VCaP (cell line): ENCODE measurements at regions not wholly inside any gene's neighbourhood (a gene's known extent, or its start where the extent isn't known, plus 50 kb on each side); places are given as distances from the start of the nearest gene placed in this dataset.
A peak's percentile ranks its signal among the peaks of the same experiment; 100 is the strongest.

Experiments
- H3K27ac ChIP-seq: fragments of 450-650 bp; 2 replicates; pipeline ENCODE4 v1.5.1; 2017
- TF ChIP-seq, protein P1 (sequence below): fragments of 450-650 bp; conservative IDR thresholded peaks from 2 replicates; pipeline ENCODE4 v1.5.1; 2017; ENCODE audit warnings: mild to moderate bottlenecking, moderate library complexity

DNA sequence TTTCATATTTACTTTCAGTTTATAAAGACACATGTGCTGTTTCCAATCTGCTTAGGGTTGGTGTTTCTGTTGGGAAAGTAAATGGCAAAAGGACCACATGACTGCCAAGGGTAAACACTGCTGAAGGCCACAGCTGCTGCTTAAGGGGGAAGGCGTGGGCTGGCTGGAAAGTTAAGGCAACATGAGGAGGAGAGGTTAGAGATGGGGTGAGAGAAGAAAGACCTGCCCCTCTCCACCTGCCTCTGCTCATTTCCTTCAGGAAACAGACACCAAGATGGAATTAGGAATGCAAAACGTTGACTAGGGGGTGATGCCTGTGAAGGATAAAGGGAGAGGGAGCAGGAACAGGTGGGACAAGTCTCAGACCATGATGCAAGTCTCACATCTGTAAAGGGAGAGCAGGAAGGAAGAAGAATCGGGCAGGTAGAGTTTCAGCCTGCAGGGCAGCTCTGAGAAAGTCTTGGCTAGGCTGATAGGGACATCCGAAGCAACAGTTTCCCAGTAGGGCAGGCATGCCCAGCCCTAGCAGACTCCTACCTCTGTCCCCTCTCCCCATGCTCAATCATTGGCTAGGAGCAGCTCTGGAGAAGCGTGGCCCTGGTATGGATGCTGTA, 86.0 kb downstream of the CDC42EP3 start:
- peak overlapping the region; percentile 56 for H3K27ac ChIP-seq

DNA sequence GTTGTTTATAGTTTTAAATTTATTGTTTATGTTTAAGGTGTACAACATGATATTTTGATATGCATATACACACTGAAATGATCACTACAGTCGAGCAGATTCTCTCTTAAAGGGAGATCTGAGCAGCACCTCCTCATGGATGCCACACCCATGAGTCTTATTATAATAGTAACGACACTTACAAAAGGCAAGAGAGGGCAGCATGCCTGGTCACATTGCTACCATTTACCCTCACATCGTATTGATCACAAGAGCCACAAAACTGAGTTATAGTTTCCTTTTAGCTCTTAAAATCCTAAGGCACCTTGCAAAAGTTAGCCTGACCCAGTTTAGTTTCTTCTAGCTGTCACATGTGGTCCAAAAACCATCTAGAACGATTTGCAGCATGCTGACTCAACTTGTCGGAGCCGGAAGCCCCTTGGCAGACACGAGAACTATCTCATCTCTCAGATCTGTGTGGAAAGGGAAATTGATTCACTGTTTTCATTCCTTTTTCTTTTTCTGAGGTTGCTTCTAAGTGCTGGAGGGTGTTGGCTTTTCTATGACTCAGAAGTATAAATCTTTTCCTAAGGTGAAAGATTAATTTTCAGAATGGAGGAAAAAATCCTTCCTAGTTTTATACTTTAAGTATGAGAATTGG, 85.3 kb downstream of the CDC42EP3 start:
- TF ChIP-seq, protein P1, sequence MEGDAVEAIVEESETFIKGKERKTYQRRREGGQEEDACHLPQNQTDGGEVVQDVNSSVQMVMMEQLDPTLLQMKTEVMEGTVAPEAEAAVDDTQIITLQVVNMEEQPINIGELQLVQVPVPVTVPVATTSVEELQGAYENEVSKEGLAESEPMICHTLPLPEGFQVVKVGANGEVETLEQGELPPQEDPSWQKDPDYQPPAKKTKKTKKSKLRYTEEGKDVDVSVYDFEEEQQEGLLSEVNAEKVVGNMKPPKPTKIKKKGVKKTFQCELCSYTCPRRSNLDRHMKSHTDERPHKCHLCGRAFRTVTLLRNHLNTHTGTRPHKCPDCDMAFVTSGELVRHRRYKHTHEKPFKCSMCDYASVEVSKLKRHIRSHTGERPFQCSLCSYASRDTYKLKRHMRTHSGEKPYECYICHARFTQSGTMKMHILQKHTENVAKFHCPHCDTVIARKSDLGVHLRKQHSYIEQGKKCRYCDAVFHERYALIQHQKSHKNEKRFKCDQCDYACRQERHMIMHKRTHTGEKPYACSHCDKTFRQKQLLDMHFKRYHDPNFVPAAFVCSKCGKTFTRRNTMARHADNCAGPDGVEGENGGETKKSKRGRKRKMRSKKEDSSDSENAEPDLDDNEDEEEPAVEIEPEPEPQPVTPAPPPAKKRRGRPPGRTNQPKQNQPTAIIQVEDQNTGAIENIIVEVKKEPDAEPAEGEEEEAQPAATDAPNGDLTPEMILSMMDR: no peak
- peak overlapping the region; percentile 56 for H3K27ac ChIP-seq

More for the DNA sequence above, 86.0 kb downstream of the CDC42EP3 start:
- TF ChIP-seq, protein P1: no peak

DNA sequence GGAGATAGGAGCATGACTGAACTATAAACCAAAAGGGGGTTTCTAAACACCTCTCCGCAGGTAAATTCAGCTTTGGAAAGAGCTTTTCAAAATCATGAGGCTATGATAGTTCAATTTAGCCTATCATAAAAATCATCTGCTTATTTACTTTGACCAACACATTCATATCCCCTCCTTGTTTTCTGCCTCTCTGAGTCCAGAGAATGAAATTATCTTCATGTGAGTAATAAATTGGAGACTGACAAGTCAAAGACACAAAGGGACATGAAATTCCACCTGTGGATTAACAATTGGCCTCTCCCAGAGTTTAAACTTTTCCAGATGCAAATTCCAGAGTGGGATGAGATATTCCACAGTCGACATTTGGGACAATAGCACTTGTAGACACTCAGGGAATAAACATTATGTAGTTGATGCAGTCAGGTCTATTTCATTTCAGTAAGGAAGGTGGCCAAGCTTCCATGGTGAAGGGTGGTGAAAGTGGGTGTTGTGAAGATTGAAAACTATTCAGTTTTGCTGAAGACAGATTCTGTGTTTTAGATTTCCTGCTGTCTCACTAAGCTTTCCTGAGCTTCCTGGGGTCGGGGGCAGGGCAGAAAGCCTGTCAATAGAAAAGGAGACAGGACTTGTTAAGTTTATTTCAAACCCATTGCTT, 84.7 kb downstream of the CDC42EP3 start:
- no peak overlapping the region for H3K27ac ChIP-seq
- TF ChIP-seq, protein P1: no peak

DNA sequence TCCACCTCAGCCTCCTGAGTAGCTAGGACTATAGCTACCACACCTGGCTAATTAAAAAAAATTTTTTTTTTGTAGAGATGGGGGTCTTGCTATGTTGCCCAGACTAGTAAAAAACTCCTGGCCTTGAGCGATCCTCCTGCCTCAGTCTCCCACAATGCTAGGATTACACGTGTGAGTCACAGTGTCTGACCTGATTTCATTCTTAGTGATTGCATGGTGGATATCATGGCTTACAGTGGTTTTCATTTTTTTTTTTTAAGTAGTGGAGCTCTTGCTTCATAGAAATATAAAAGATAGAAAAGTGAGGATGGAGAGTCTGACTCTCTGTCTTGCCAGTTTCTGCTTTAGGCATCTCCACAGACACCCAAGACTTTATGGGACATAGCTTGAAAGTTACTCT, 83.6 kb downstream of the CDC42EP3 start:
- H3K27ac ChIP-seq: 0 out of 2 replicates have a peak overlapping the region, but pooled peaks have one; percentile 20
- TF ChIP-seq, protein P1: no peak

DNA sequence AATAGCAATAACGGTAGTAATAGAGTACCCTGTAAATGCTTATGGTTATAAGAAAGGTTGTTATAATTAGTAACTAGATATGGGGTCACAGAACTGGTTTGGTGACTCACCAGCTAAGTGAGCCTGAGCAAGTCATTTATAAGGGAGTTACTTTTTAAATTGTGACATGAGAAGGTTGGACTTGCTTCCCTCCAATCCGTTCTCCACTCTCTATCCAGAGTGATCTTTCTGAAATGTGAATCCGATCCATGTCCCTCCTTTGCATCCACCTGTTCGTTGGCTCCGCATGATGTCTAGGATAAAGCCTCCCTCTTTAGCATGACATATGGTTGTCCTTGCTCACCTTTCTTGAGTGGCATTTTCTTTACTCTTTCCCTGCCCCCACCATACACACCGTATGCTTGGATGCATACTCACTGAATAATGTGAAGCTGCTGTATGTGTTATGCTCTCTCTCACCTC, 83.1 kb downstream of the CDC42EP3 start:
- peak overlapping the region; percentile 20; the same call in 1 of the 2 replicates for H3K27ac ChIP-seq
- TF ChIP-seq, protein P1: no peak

DNA sequence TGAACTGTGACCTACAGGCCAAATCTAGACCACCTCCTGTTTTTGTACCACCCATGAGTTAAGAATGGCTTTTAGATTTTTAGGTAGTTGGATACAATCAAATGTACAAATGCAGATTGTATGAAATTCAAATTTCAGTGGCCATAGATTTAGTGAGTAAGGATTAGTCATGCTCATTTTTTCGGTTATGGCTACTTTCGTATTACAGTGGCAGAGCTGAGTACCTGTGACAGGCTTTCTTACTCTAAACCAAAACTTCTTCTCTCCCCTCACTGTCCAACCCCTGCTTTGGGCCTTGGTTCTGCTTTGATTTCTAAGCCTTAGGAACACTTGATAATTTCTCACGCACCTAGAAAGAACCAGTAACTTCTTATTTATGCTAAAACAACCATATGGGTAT, 82.1 kb downstream of the CDC42EP3 start:
- TF ChIP-seq, protein P1: no peak
- H3K27ac ChIP-seq: no peak overlapping the region

DNA sequence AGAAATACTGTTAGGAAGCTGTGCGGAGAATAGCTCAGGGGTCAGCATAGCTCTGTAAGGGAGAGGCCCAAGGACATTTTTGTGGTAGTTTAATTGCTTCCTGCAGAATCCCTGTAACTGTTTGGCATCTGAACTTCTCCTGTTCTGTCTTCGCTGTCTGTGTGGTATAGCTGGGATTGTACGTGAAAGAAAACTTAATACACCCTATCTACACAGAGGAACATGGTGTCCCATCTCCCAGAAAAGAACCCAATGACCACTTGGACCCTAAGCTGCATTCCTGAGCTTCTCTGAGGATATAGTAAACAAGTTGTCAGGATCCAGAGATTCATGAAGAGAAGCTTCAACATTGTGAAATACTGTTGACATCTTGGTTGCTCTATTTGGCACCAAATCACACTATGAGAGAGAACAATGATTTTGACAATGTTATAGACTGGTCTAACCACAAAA, 81.3 kb downstream of the CDC42EP3 start:
- peak overlapping the region; percentile 51; the same call in 1 of the 2 replicates for H3K27ac ChIP-seq

More for the DNA sequence above, 81.3 kb downstream of the CDC42EP3 start:
- TF ChIP-seq, protein P1: no peak
